ENCODE measurements at regions not wholly inside any gene's neighbourhood (a gene's known extent, or its start where the extent isn't known, plus 50 kb on each side); places are given as distances from the start of the nearest gene placed in this dataset.

DNA sequence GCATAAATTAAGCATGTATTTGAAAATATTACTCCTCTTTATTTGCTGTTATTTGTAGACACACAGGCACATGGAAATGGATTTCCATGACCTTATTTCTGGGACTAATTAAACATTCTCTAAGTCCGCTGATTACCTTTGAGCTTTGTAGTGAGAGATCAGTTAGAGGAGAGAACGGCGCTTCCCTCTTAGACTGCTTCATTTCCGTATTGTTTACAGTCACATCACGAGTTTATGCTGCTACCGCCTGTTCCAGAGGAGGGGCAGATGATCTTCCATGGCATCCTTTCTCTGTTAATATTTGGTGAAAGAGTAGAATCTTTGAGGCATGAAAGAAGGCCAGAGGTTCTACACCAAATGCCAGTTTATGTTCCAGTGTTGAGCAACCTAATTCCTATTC is 404.4 kb downstream of the TRIB2 start:
- intact Hi-C loops (cut with micrococcal nuclease) (no loop called here), in situ Hi-C loops (cut with MboI) (no loop called here)
- Histone ChIP-seq H3K4me3 (no peak overlapping the region), H3K27ac (ENCODE audit: extremely low read depth, low read depth, low read length) (no peak overlapping the region), H3K27me3 (ENCODE audit: control insufficient read depth in 2 of 2, insufficient read depth in 2 of 2, low read length in 2 of 2) (no peaks in the 10 kb centered on the region), H3K9me3 (replicated peaks; ENCODE audit: control insufficient read depth, insufficient read depth, low read depth, low read length) (no peaks in the 10 kb centered on the region), H4K20me1 (replicated peaks; ENCODE audit: control insufficient read depth, insufficient read depth, low read length) (no peaks in the 10 kb centered on the region), H3K4me2 (ENCODE audit: insufficient read depth, low read length) (no peak overlapping the region), H3K9ac (ENCODE audit: insufficient read depth in 1 of 2, low read depth in 2 of 2, low read length in 2 of 2) (no peak overlapping the region), H3K9me1 (ENCODE audit: control insufficient read depth, insufficient read depth, low read length) (no peaks in the 10 kb centered on the region), H3K79me2 (ENCODE audit: control insufficient read depth, insufficient read depth, low read length) (no peaks in the 10 kb centered on the region), H3K4me1 (replicated peaks in 1 of 2; ENCODE audit: control insufficient read depth in 2 of 2, insufficient read depth in 2 of 2, low read length in 2 of 2) (no peaks in the 10 kb centered on the region), H2AFZ (ENCODE audit: low read depth, low read length) (no peak overlapping the region), H3K36me3 (ENCODE audit: control insufficient read depth, insufficient read depth, low read length) (no peaks in the 10 kb centered on the region)
- ChIA-PET CTCF (ENCODE audit: low intra/inter-chr PET ratio) (no interaction called here), POLR2A (no interaction called here)
- ATAC-seq = no peak
- no peak for DNase-seq (ENCODE audit: extremely low read depth in 1 of 4, low spot score in 3 of 4)
- no peak for FAIRE-seq
- BruUV-seq (replicated peaks) = no TSS peak
- 5% methylated on average over 4 of the region's 6 CpGs for WGBS (ENCODE audit: insufficient coverage, low coverage, missing lambda C conversion rate)
- TF ChIP-seq HNRNPH1 (optimal IDR thresholded peaks at IDR 0.05; ENCODE audit: low read depth, low read length) (no peak), SFPQ (IDR thresholded peaks at IDR 0.05; ENCODE audit: low read depth, low read length) (no peak), NFIC (IDR thresholded peaks at IDR 0.05) (no peak), ZNF778 (CRISPR knock-in tag; IDR thresholded peaks at IDR 0.05) (no peak), ELK3 (CRISPR knock-in tag; IDR thresholded peaks at IDR 0.05) (no peak), CHAMP1 (IDR thresholded peaks at IDR 0.05) (no peak), ARID2 (IDR thresholded peaks at IDR 0.05) (no peak), HCFC1 (IDR thresholded peaks at IDR 0.05; ENCODE audit: low read depth, low read length) (no peak), RCOR1 (IDR thresholded peaks at IDR 0.05; ENCODE audit: borderline replicate concordance in 1 of 2, low read depth in 2 of 2, low read length in 2 of 2) (no peak), ZSCAN29 (IDR thresholded peaks at IDR 0.05) (no peak), ZBTB34 (CRISPR knock-in tag; IDR thresholded peaks at IDR 0.05) (no peak), ATF2 (CRISPR knock-in tag; IDR thresholded peaks at IDR 0.05) (no peak)
- TF ChIP-seq, protein P1, sequence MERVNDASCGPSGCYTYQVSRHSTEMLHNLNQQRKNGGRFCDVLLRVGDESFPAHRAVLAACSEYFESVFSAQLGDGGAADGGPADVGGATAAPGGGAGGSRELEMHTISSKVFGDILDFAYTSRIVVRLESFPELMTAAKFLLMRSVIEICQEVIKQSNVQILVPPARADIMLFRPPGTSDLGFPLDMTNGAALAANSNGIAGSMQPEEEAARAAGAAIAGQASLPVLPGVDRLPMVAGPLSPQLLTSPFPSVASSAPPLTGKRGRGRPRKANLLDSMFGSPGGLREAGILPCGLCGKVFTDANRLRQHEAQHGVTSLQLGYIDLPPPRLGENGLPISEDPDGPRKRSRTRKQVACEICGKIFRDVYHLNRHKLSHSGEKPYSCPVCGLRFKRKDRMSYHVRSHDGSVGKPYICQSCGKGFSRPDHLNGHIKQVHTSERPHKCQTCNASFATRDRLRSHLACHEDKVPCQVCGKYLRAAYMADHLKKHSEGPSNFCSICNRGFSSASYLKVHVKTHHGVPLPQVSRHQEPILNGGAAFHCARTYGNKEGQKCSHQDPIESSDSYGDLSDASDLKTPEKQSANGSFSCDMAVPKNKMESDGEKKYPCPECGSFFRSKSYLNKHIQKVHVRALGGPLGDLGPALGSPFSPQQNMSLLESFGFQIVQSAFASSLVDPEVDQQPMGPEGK (CRISPR knock-in tag; IDR thresholded peaks at IDR 0.05; ENCODE audit: borderline replicate concordance) = no peak
